ENCODE measurements at regions not wholly inside any gene's neighbourhood (a gene's known extent, or its start where the extent isn't known, plus 50 kb on each side); places are given as distances from the start of the nearest gene placed in this dataset.

GRCh38 chr13:68481130-68481529 is 1251.0 kb upstream of the PCDH9 start:
- DNase-seq (ENCODE audit: low spot score): no peak

- DNase-seq (ENCODE audit: low spot score): no peak
These were observed 1243.7 kb upstream of the PCDH9 start for GRCh38 chr13:68473834-68474326.

- no peak for DNase-seq (ENCODE audit: low spot score)
These were observed 1237.0 kb upstream of the PCDH9 start for GRCh38 chr13:68467160-68467559.

GRCh38 chr13:68440874-68441273 is 1210.7 kb upstream of the PCDH9 start:
- no peak for DNase-seq (ENCODE audit: low spot score)

- DNase-seq (ENCODE audit: low spot score): no peak
These were observed 1209.7 kb upstream of the PCDH9 start for GRCh38 chr13:68439817-68440216.

- DNase-seq (ENCODE audit: low spot score): peak; percentile 7
These were observed 1198.2 kb upstream of the PCDH9 start for GRCh38 chr13:68428292-68428691.

- DNase-seq (ENCODE audit: low spot score): no peak
These were observed 1187.7 kb upstream of the PCDH9 start for GRCh38 chr13:68417801-68418200.

- DNase-seq (ENCODE audit: low spot score): no peak
These were observed 1179.9 kb upstream of the PCDH9 start for GRCh38 chr13:68410007-68410406.

GRCh38 chr13:68390987-68391386 is 1160.9 kb upstream of the PCDH9 start:
- no peak for DNase-seq (ENCODE audit: low spot score)

- DNase-seq (ENCODE audit: low spot score): no peak
These were observed 1156.7 kb upstream of the PCDH9 start for GRCh38 chr13:68386808-68387207.

- no peak for DNase-seq (ENCODE audit: low spot score)
These were observed 1150.2 kb upstream of the PCDH9 start for GRCh38 chr13:68380041-68380973.

- DNase-seq (ENCODE audit: low spot score): no peak
These were observed 1148.2 kb upstream of the PCDH9 start for GRCh38 chr13:68378294-68378693.

- no peak for DNase-seq (ENCODE audit: low spot score)
These were observed 1144.9 kb upstream of the PCDH9 start for GRCh38 chr13:68375004-68375403.

- DNase-seq (ENCODE audit: low spot score): no peak
These were observed 1139.6 kb upstream of the PCDH9 start for GRCh38 chr13:68369739-68370138.

GRCh38 chr13:68368922-68369321 is 1138.8 kb upstream of the PCDH9 start:
- DNase-seq (ENCODE audit: low spot score): no peak

GRCh38 chr13:68359105-68359504 is 1129.0 kb upstream of the PCDH9 start:
- no peak for DNase-seq (ENCODE audit: low spot score)

- no peak for DNase-seq (ENCODE audit: low spot score)
These were observed 1128.2 kb upstream of the PCDH9 start for GRCh38 chr13:68358294-68358705.

- DNase-seq (ENCODE audit: low spot score): no peak
These were observed 1120.4 kb upstream of the PCDH9 start for GRCh38 chr13:68350554-68350953.

GRCh38 chr13:68347220-68347619 is 1117.1 kb upstream of the PCDH9 start:
- DNase-seq (ENCODE audit: low spot score): no peak

- DNase-seq (ENCODE audit: low spot score): no peak
These were observed 1115.9 kb upstream of the PCDH9 start for GRCh38 chr13:68345963-68346531.

GRCh38 chr13:68323124-68323523 is 1093.0 kb upstream of the PCDH9 start:
- DNase-seq (ENCODE audit: low spot score): no peak

GRCh38 chr13:68319384-68319783 is 1089.2 kb upstream of the PCDH9 start:
- no peak for DNase-seq (ENCODE audit: low spot score)

GRCh38 chr13:68304286-68304893 is 1074.3 kb upstream of the PCDH9 start:
- DNase-seq (ENCODE audit: low spot score): no peak
